ENCODE measurements at regions not wholly inside any gene's neighbourhood (a gene's known extent, or its start where the extent isn't known, plus 50 kb on each side); places are given as distances from the start of the nearest gene placed in this dataset.

GRCh38 chr16:63717806-63718205 lies 1404.1 kb downstream of the CDH11 start:
- H3K36me3 ChIP-seq (replicated peaks; ENCODE audit: insufficient read depth, low read depth), result no peaks in the 10 kb centered on the region
- no peak overlapping the region for H3K27ac ChIP-seq
- H2AFZ ChIP-seq, result no peak overlapping the region
- no peak overlapping the region for H3K4me2 ChIP-seq
- H3K9me2 ChIP-seq (replicated peaks; ENCODE audit: insufficient read depth), result no peaks in the 10 kb centered on the region
- no peaks in the 10 kb centered on the region for H3K79me2 ChIP-seq
- no peak overlapping the region for H3K4me3 ChIP-seq
- no peak for TF ChIP-seq EZH2 (IDR thresholded peaks at IDR 0.05; ENCODE audit: borderline replicate concordance)
- no peak for TF ChIP-seq CTCF (IDR thresholded peaks at IDR 0.05; ENCODE audit: poor library complexity)
- TF ChIP-seq EZH2phosphoT487 (IDR thresholded peaks at IDR 0.05; ENCODE audit: low read depth, severe bottlenecking, unreplicated experiment), result no peak
- no peaks in the 10 kb centered on the region for H3K9me3 ChIP-seq (ENCODE audit: low read depth)
- no peak for DNase-seq (ENCODE audit: low spot score)
- H4K20me1 ChIP-seq (ENCODE audit: insufficient read depth, poor library complexity, severe bottlenecking), result no peaks in the 10 kb centered on the region
- no peaks in the 10 kb centered on the region for H3K4me1 ChIP-seq (ENCODE audit: insufficient read depth)
- H3K27me3 ChIP-seq, result no peaks in the 10 kb centered on the region

- no peak overlapping the region for H2AFZ ChIP-seq
- no peaks in the 10 kb centered on the region for H3K9me2 ChIP-seq (replicated peaks; ENCODE audit: insufficient read depth)
- H3K9me3 ChIP-seq (ENCODE audit: low read depth), result no peaks in the 10 kb centered on the region
- H3K27me3 ChIP-seq, result no peaks in the 10 kb centered on the region
- WGBS (ENCODE audit: low lambda C conversion rate, missing lambda C conversion rate), result 85% methylated on average over 3 of the region's 3 CpGs
- no peak overlapping the region for H3K4me2 ChIP-seq
- H3K4me1 ChIP-seq (ENCODE audit: insufficient read depth), result no peaks in the 10 kb centered on the region
- H3K36me3 ChIP-seq (replicated peaks; ENCODE audit: insufficient read depth, low read depth), result no peaks in the 10 kb centered on the region
- no peak for DNase-seq (ENCODE audit: low spot score)
- H4K20me1 ChIP-seq (ENCODE audit: insufficient read depth, poor library complexity, severe bottlenecking), result no peaks in the 10 kb centered on the region
- no peak overlapping the region for H3K27ac ChIP-seq
- H3K4me3 ChIP-seq, result no peak overlapping the region
- TF ChIP-seq EZH2 (IDR thresholded peaks at IDR 0.05; ENCODE audit: borderline replicate concordance), result no peak
- TF ChIP-seq CTCF (IDR thresholded peaks at IDR 0.05; ENCODE audit: poor library complexity), result no peak
- TF ChIP-seq EZH2phosphoT487 (IDR thresholded peaks at IDR 0.05; ENCODE audit: low read depth, severe bottlenecking, unreplicated experiment), result no peak
- H3K79me2 ChIP-seq, result no peaks in the 10 kb centered on the region
Observed at GRCh38 chr16:63714876-63715275, 1407.0 kb downstream of the CDH11 start.

- H3K9me2 ChIP-seq (replicated peaks; ENCODE audit: insufficient read depth), result no peaks in the 10 kb centered on the region
- no peak overlapping the region for H2AFZ ChIP-seq
- no peak overlapping the region for H3K4me2 ChIP-seq
- no peaks in the 10 kb centered on the region for H3K79me2 ChIP-seq
- no peaks in the 10 kb centered on the region for H4K20me1 ChIP-seq (ENCODE audit: insufficient read depth, poor library complexity, severe bottlenecking)
- TF ChIP-seq CTCF (IDR thresholded peaks at IDR 0.05; ENCODE audit: poor library complexity) (no peak), EZH2 (IDR thresholded peaks at IDR 0.05; ENCODE audit: borderline replicate concordance) (no peak), EZH2phosphoT487 (IDR thresholded peaks at IDR 0.05; ENCODE audit: low read depth, severe bottlenecking, unreplicated experiment) (no peak)
- WGBS (ENCODE audit: low lambda C conversion rate, missing lambda C conversion rate), result 86% methylated on average over 1 of the region's 1 CpG
- H3K27ac ChIP-seq, result no peak overlapping the region
- no peaks in the 10 kb centered on the region for H3K27me3 ChIP-seq
- H3K9me3 ChIP-seq (ENCODE audit: low read depth), result no peaks in the 10 kb centered on the region
- no peak overlapping the region for H3K4me3 ChIP-seq
- DNase-seq (ENCODE audit: low spot score), result no peak
- H3K4me1 ChIP-seq (ENCODE audit: insufficient read depth), result no peaks in the 10 kb centered on the region
- no peaks in the 10 kb centered on the region for H3K36me3 ChIP-seq (replicated peaks; ENCODE audit: insufficient read depth, low read depth)
Observed at GRCh38 chr16:63712725-63713124, 1409.1 kb downstream of the CDH11 start.

GRCh38 chr16:63703612-63704011 lies 1418.3 kb downstream of the CDH11 start:
- no peak overlapping the region for H3K27ac ChIP-seq
- H3K36me3 ChIP-seq (replicated peaks; ENCODE audit: insufficient read depth, low read depth), result no peaks in the 10 kb centered on the region
- no peaks in the 10 kb centered on the region for H4K20me1 ChIP-seq (ENCODE audit: insufficient read depth, poor library complexity, severe bottlenecking)
- no peaks in the 10 kb centered on the region for H3K4me1 ChIP-seq (ENCODE audit: insufficient read depth)
- no peak for DNase-seq (ENCODE audit: low spot score)
- no peaks in the 10 kb centered on the region for H3K9me3 ChIP-seq (ENCODE audit: low read depth)
- 94% methylated on average over 13 of the region's 13 CpGs for WGBS (ENCODE audit: low lambda C conversion rate, missing lambda C conversion rate)
- no peak overlapping the region for H3K4me2 ChIP-seq
- TF ChIP-seq CTCF (IDR thresholded peaks at IDR 0.05; ENCODE audit: poor library complexity) (no peak), EZH2 (IDR thresholded peaks at IDR 0.05; ENCODE audit: borderline replicate concordance) (no peak), EZH2phosphoT487 (IDR thresholded peaks at IDR 0.05; ENCODE audit: low read depth, severe bottlenecking, unreplicated experiment) (no peak)
- no peaks in the 10 kb centered on the region for H3K27me3 ChIP-seq
- no peak overlapping the region for H2AFZ ChIP-seq
- H3K4me3 ChIP-seq, result no peak overlapping the region
- H3K79me2 ChIP-seq, result no peaks in the 10 kb centered on the region
- no peaks in the 10 kb centered on the region for H3K9me2 ChIP-seq (replicated peaks; ENCODE audit: insufficient read depth)
